ENCODE measurements at regions not wholly inside any gene's neighbourhood (a gene's known extent, or its start where the extent isn't known, plus 50 kb on each side); places are given as distances from the start of the nearest gene placed in this dataset.

DNA sequence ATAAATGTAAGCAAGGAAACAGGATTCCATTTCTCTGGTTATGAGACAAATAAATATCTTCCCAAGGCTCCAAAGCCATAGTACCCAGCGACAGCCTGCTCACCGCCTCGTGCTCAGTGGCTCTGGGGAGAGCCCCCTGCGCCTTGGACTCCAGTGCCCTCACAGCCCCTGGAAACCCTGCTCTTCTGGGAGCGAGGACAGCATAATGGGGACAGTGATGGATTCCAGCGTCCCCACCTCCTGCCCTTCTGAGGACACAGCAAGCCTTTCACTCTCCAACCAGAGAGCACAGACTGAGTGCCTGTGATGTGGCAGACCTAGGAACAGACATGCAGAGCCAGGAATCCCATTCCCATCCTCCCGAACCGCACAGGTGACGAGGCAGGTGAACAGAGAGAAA lies 660.8 kb downstream of the TBC1D22A start:
- FAIRE-seq (no peak), DNase-seq (ENCODE audit: insufficient read length, low spot score) (no peak)
- TF ChIP-seq, protein P1, sequence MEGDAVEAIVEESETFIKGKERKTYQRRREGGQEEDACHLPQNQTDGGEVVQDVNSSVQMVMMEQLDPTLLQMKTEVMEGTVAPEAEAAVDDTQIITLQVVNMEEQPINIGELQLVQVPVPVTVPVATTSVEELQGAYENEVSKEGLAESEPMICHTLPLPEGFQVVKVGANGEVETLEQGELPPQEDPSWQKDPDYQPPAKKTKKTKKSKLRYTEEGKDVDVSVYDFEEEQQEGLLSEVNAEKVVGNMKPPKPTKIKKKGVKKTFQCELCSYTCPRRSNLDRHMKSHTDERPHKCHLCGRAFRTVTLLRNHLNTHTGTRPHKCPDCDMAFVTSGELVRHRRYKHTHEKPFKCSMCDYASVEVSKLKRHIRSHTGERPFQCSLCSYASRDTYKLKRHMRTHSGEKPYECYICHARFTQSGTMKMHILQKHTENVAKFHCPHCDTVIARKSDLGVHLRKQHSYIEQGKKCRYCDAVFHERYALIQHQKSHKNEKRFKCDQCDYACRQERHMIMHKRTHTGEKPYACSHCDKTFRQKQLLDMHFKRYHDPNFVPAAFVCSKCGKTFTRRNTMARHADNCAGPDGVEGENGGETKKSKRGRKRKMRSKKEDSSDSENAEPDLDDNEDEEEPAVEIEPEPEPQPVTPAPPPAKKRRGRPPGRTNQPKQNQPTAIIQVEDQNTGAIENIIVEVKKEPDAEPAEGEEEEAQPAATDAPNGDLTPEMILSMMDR (IDR thresholded peaks at IDR 0.05; ENCODE audit: insufficient read depth, missing control alignments): no peak

DNA sequence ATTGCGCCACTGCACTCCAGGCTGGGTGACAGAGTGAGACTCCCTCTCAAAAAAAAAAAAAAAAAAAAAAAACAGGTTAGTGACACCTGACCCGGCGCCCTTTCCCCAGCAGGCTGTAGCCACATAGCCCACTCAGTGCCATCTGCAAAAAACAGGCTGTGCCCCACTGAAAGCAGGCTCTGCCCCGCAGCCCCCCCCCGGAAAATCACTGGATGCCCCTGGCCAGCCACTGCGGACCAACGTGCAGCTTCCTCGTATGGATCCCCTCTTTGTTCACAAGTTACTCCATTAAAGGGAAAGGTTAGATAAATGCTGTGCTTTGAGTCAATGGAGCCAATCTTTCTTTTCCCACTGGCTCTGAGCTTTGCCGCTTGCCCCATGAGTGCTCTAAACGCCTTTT lies 660.3 kb downstream of the TBC1D22A start:
- TF ChIP-seq, protein P1 (IDR thresholded peaks at IDR 0.05; ENCODE audit: insufficient read depth, missing control alignments): no peak
- no peak for DNase-seq (ENCODE audit: insufficient read length, low spot score)
- FAIRE-seq: no peak

DNA sequence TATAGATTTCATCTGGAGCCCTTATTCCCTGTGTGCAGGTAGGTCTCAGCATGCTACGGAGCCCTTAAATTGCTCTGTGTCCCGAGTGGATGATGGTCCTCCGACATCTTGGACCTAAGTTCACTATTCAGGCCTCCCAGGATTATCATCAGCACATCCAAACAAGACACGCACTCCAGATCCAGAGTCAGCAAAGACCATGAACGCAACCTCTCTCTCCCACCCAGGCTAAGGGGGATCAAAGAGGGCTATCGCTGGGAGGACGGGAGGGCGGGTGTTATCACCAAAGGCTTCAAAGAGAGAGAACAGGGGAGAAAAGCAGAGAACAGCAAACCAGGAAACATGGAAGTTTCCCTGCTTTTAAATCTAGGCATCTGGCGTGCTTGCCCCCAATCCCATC lies 659.4 kb downstream of the TBC1D22A start:
- FAIRE-seq (no peak), DNase-seq (ENCODE audit: insufficient read length, low spot score) (no peak)
- TF ChIP-seq, protein P1 (IDR thresholded peaks at IDR 0.05; ENCODE audit: insufficient read depth, missing control alignments): no peak

DNA sequence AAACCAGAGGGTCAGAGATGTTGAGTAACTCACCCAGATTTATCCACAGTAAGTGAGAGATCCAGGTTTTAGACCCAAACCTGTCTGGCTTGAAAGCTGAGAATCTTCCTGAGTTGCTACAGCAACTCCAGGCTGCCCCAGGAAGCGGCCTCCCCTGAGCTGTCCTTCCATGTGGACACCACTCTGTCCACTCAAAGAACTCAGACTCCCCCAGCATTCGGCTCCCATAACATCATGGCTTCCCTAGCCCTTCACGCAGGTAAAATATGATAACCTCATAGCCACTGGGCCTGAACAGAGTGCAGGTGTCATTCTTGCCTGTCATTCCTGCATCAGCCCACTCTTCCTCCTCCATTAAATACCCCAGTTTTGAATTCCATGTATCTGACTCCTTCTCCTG lies 657.8 kb downstream of the TBC1D22A start:
- FAIRE-seq (no peak), DNase-seq (ENCODE audit: insufficient read length, low spot score) (no peak)
- TF ChIP-seq, protein P1 (IDR thresholded peaks at IDR 0.05; ENCODE audit: insufficient read depth, missing control alignments): no peak

DNA sequence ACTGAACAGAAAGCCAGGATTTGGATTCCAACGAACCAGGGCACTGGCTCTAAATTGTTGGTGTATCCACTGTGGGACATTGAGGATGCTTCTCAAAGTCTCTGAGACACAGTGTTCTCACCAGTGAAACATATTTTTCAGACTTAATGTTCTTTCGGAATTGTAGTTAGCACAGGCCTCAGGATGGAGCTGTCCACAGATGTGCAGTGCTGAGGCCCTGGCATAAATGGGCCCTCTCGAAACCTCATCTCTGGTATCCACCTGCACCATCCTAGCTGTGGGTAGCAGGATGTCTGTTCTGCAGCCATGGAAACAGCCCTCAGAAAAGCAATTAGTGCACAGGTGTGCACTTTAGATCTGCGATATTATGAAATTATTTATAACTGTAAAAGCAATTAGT lies 656.8 kb downstream of the TBC1D22A start:
- TF ChIP-seq, protein P1 (IDR thresholded peaks at IDR 0.05; ENCODE audit: insufficient read depth, missing control alignments): no peak
- FAIRE-seq: no peak
- no peak for DNase-seq (ENCODE audit: insufficient read length, low spot score)

DNA sequence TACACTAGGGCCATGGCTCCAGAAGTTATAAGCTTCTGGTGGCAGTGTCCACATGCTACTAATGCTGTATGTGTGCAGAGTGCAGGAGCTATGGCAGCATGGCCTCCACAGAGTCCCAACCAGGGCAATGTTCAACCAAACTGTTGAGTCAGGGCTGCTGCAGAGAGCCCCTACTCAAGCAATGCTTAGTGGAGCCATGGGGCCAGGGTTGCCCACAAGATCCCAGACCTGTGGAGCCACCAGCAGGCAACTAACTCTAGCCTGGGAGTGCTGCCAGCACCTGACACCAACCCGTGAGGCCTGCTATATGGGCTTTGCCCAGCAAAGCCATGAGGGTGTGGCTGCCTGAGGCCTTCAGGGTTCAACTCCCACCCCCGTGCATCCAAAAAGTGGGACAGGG lies 655.2 kb downstream of the TBC1D22A start:
- FAIRE-seq (no peak), DNase-seq (ENCODE audit: insufficient read length, low spot score) (no peak)
- TF ChIP-seq, protein P1 (IDR thresholded peaks at IDR 0.05; ENCODE audit: insufficient read depth, missing control alignments): no peak

DNA sequence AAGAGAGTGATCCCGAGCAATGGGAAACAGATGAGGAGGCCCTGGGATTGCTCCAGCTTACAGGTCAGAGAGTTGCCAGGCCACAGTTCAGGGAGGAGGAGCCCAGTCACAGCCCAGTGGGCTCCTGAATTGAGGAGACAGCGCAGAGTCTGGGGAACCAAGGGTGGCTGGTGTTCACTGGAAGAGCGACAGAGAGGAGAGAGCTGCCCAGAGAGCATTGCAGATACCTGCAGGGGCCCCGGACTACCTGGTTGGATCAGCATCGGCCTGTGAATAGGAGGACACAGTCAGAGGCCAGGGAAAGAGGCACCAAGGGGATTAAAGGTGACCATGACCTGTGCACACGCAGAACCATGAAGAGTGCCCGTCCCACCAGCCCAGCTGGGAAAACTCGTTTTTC lies 648.6 kb downstream of the TBC1D22A start:
- no peak for FAIRE-seq
- DNase-seq (ENCODE audit: insufficient read length, low spot score): no peak
- TF ChIP-seq, protein P1 (IDR thresholded peaks at IDR 0.05; ENCODE audit: insufficient read depth, missing control alignments): no peak

All from D721Med (cell line).